SU-DHL-6 (cell line): ENCODE measurements at regions not wholly inside any gene's neighbourhood (a gene's known extent, or its start where the extent isn't known, plus 50 kb on each side); places are given as distances from the start of the nearest gene placed in this dataset.

ENCODE experiments used
- CTCF ChIP-seq: fragments of 200-600 bp; sonication (generic); IDR thresholded peaks from one replicate; pipeline ENCODE4 v1.5.1; 2017; ENCODE audit warnings: antibody characterized with exemption, mild to moderate bottlenecking, low read length, moderate library complexity; ENCODE audit not compliant: insufficient read depth, poor library complexity, severe bottlenecking
- EZH2phosphoT487 ChIP-seq: fragments of 200-600 bp; sonication (generic), shearing (Covaris generic); conservative IDR thresholded peaks from 2 replicates; pipeline ENCODE4 v1.6.1; 2018; ENCODE audit warnings: mild to moderate bottlenecking, antibody characterized with exemption, low read length, moderate library complexity, mixed read lengths

- TF ChIP-seq CTCF (no peak), EZH2phosphoT487 (no peak)
Observed at GRCh38 chr2:147297820-147298219, 547.0 kb upstream of the ACVR2A start.
